NCI-H1092 treated with DMSO at 0.1 percent for 48 hours (cell line): ENCODE measurements at regions not wholly inside any gene's neighbourhood (a gene's known extent, or its start where the extent isn't known, plus 50 kb on each side); places are given as distances from the start of the nearest gene placed in this dataset.
"Not testable (repeated sequence)": the region's sequence is repeated elsewhere in the genome, so short reads cannot be mapped to it uniquely, and the experiment has no call there.

Experiments used
- DNase-seq: peaks from one replicate; lab custom pipeline; 2025; lab: John Stamatoyannopoulos, UW

GRCh38 chr12:83233987-83234386 is 547.3 kb downstream of the TMTC2 start:
- DNase-seq = not testable (repeated sequence)

DNA sequence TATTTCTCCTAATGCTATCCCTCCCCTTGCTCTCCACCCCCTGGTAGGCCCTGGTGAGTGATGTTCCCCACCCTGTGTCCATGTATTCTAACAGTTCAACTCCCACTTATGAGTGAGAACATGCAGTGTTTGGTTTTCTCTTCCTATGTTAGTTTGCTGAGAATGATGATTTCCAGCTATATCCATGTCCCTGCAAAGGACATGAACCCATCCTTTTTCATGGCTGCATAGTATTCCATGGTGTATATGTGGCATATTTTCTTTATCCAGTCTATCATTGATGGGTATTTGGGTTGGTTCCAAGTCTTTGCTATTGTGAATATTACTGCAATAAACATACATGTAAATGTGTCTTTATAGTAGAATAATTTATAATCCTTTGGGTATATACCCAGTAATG is 540.3 kb downstream of the TMTC2 start:
- DNase-seq = not testable (repeated sequence)

GRCh38 chr12:83225806-83226205 is 539.1 kb downstream of the TMTC2 start:
- DNase-seq = no peak

DNA sequence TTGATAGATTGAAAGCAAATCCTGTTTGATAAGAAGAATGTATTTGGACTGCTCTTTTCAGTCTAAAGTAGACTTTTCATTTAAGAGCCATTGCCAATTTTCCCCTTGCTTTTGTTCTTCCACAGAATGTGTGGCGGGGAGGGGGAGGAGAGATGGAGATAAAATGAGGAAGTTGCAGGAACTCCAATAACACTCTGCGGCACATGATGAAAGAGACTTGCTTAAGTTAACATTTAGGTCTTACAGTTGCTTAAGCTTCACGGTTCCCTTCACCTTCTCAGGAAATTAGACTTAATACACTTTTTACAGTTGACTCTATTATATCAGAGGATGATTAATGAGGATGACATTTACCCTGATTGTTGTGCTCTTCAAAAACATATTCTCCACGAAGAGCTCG is 537.3 kb downstream of the TMTC2 start:
- no peak for DNase-seq

DNA sequence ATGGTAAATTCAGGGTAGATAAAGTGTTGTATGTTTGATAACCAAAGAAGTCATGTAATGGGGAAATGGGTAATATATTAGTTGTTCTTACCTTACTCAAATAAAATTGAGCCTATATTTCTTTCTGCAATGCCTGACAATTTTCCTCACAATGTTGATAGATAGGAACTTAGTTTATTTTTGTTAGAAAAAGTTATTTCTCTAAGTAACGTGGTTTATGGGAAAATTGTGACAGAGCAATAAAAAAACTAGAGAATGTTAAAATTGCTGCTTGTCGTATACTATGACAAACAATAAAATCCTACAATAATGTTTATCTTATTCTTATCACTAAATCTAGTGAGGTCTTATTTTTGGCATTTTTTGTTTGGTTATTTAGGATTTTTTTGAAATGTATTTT is 534.1 kb downstream of the TMTC2 start:
- DNase-seq = no peak

GRCh38 chr12:83216230-83216629 is 529.5 kb downstream of the TMTC2 start:
- no peak for DNase-seq

- DNase-seq = no peak
Measured at GRCh38 chr12:83214185-83214584, 527.5 kb downstream of the TMTC2 start.

- no peak for DNase-seq
Measured at GRCh38 chr12:83210933-83211332, 524.2 kb downstream of the TMTC2 start.

DNA sequence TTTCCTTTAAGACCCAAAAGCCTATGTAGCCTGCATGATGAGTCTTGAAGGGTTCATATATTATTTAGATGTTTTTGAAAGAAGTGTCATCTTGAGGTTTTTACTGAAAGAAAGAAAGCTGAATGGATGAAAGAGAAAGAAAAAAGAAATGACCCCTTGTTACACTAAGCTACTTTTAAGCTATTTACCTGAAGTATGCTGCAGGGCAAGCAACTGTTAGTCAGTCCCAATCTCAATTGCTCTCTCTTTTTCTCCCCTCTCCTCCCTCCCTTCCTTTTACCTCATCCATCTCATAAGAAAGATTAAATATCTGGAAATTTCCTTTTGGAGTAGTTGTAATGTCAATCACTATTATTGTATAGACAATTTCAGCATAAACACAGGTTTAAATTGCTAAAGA is 512.4 kb downstream of the TMTC2 start:
- DNase-seq = no peak

DNA sequence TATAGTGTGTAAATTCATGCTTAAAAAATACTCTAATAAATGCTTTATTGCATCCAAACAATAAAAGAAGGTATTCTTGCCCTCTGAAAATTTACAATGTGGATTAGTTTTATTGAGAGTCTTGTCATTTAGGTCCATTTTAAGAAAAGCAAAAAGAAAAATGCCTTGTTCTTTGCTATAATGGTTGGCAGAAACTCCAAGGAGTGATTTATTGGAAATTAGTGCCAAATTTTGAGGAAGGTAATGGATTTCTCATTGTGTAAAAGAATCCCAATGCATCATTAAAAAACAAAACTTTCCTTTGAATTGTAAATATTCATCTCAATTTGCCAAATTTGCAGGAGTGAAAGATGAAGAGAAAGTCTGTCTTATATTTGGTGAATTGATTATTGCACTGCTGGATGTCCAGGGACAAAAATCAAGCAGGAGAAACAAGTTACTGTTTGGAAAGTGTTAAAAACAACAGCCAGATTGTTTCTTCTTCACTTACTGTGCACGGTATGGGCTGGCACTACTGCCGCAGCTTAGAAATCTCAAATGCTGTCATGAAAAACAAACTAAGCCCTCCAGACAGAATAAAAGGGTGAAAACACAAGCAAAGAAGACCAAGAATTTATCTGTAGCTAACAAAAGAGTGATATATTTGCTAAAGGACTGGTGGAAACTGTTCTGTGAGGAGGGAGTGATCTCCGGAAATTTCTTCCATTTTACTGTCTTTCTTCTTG is 511.7 kb downstream of the TMTC2 start:
- no peak for DNase-seq

- no peak for DNase-seq
Measured at GRCh38 chr12:83197483-83197914, 510.8 kb downstream of the TMTC2 start.

GRCh38 chr12:83196694-83197350 is 510.1 kb downstream of the TMTC2 start:
- no peak for DNase-seq

DNA sequence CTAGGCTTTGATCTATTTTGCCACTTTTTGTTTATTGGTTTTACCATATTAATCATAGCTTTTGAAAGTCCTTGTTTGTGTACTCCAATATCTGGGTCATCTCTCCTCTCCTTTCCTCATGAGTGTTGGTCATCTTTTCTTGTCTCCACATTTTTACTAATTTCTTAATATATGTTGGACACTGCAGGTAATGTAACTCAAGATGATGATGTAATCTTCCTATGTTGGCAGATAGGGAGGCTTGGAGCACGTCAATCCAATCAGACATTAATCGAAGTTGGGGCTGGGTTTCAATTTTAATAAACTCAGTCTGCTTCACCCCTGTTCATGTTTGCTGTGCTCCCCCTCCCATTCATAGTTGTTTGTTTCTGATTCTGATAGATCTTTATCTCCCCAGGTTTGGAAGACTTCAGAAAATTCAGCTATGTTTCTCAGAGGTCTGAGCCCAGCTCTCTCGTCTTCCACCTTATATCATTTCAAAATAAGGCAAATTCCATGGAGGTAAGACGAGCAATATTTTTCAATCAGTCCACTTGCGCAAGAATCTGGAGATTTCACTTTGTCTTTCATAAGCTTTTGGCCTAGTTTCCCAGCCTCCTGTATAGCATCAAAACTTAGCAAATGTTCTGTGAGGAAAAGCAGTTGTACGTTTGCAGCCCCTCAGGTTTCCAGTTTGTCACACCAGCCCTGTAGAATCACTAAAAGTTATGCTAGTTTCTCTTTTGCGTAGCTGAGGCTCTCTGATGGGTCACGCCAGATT is 504.1 kb downstream of the TMTC2 start:
- DNase-seq = no peak

DNA sequence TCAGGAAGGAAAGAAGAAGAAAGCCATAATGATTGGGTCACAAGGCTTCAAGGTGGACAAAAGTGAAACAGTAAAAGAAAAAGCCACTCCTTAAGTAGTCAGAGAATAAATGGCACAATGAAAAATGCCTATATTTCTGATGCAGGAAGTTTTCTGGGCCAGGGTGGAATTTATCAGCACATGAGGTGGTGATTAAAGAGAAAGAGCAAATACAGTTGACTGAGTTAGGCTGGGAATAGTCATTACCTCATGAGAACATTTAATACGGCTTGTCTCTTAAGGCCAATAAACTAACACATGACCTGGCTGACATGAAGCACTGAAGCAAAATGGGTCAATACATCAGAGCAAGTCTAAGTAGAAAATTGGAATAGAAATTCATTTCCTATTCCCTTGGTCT is 499.7 kb downstream of the TMTC2 start:
- DNase-seq = no peak

GRCh38 chr12:83185241-83185640 is 498.5 kb downstream of the TMTC2 start:
- no peak for DNase-seq
